GM18505 (cell line): ENCODE measurements at regions not wholly inside any gene's neighbourhood (a gene's known extent, or its start where the extent isn't known, plus 50 kb on each side); places are given as distances from the start of the nearest gene placed in this dataset.

Experiments used
- ATAC-seq: cut with Tn5 transposase; IDR thresholded peaks from one replicate; pipeline ENCODE4 v1.9.1; 2021; ENCODE audit not compliant: unreplicated experiment
- POLR2A ChIP-seq: IDR thresholded peaks from 4 replicates; pipeline ENCODE4 v1.6.1; 2011; ENCODE audit warnings: borderline replicate concordance; ENCODE audit not compliant: insufficient read depth, insufficient read length; ENCODE audit errors: extremely low read depth

DNA sequence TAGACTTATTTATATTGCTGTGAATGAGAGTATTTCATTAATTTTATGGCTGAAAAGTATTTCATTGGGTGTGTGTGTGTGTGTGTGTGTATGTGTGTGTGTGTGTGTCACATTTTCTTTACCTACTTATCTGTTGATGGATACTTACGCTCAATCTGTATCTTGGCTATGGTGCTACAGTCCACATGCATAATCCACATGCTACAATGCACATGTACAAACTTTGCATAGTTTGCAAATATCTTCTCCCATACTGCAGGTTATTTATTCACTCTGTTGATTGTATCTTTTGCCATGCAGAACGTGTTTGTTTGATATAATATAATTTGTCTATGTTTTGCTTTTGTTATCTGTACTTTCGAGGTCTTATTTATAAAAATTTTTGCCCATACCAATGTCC, 167.8 kb downstream of the RAB28 start:
- no peak for TF ChIP-seq POLR2A
- no peak for ATAC-seq

DNA sequence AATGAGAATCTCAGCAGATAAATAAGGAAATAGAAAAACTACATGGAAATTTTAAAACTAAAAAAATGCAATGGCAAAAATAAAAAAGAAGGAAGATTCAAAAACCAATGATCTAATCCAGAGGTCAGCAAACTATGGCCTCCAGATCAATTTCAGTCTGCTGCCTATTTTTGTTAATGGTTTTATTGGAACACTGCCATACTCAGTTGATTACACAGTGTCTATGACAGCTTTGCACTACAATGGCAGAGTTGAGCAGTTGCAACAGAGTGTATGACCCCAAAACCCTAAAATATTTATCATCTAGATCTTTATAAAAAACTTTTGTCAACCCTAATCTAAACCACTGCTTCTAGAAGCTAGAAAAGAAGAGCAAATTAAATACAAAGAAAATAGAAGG, 170.3 kb downstream of the RAB28 start:
- no peak for ATAC-seq

GRCh38 chr4:13312264-13312663, 171.9 kb downstream of the RAB28 start:
- ATAC-seq: no peak
- no peak for TF ChIP-seq POLR2A

More for the DNA sequence above, 170.3 kb downstream of the RAB28 start:
- no peak for TF ChIP-seq POLR2A

- no peak for TF ChIP-seq POLR2A
- no peak for ATAC-seq
Observed at GRCh38 chr4:13309751-13310150, 174.4 kb downstream of the RAB28 start.

- ATAC-seq: no peak
- TF ChIP-seq POLR2A: no peak
Observed at GRCh38 chr4:13306356-13306755, 177.8 kb downstream of the RAB28 start.

DNA sequence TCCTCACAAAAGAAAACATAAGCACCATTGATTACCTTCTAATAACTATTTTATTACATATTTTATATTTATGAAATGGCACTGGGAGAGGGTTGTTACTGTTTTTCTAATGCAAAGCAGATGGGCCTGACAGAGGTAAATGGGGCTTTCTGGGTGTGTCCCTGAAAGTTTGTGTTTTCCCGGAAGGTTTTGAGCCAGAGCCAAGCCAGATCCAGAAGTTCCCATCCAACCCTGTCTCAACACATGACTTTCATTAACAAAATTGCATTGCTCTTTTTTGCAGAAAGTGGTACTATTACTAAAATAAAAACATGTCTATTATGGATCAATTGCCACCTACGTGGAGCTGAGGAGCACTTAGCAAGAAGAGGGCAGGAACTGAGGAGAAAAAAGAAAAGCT, 181.3 kb downstream of the RAB28 start:
- no peak for ATAC-seq
- TF ChIP-seq POLR2A: no peak

GRCh38 chr4:13299343-13299742, 184.8 kb downstream of the RAB28 start:
- no peak for TF ChIP-seq POLR2A
- no peak for ATAC-seq

DNA sequence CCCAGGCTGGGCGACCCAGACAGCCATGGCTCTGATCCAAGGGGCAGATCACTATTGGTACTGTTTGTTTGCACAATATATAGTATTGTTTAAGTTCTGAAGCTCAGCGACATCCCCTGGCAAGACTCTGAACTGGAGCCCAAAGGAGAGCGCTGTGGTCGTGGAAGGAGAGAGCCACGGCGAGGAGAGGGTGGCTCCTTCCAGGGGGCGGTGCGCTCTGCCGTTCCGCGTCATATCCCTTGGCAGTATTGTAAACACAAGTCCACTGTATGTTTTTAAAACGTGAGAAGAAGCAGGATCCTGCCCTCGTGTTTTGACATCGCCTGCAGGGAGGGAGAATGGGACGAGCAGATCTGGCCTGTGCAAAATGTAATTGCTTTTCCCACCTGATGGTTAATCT, 185.5 kb downstream of the RAB28 start:
- no peak for TF ChIP-seq POLR2A
- no peak for ATAC-seq

DNA sequence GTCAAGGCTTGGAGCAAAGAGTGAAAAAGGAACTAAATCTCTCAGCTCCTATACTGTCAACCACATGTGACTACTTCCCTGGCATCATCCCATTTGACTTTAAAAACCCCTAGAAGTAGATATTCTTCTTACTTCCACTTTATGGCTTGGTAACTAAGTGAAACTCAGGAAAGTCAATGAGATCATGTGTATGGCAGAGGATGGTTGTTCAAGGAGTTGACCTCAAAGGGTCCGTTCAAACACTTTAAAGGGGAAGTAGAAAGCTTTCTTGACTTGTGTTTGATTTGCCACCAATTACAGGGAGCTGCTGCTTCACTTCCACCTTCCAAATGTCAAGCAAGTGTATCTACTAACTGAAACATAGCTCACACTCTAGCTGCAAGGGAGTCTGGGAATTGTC, 187.2 kb downstream of the RAB28 start:
- TF ChIP-seq POLR2A: no peak
- no peak for ATAC-seq

DNA sequence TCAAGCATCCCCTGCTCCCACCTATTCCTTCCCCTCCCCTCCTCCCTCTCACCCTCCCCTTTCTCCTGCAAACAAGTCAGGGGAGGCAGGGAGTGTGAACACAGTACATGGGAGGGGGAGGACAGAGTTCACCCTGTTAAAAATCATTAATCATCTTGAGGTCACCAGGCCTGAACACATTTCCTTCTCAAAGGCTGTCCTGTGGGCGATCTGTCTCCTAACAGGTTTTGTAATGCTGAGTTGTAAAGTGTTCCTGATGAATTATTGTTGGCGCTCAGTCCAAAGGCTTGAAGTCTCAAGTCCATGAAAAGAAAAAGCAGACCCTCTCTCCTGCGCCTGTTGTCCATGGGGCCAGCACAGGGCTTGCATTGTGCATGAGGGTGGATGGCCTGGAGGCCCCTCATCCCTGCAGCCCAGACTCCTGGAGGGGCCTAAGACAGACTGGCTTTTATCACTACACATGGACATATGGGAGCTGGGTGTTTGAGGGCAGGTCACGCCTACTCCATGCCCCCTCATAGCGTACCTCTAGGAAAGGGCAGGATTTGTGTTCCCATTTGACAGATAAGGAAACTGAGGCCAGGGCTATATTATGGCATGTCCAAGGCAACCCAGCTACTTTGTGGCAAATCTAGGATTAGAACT, 189.1 kb downstream of the RAB28 start:
- no peak for ATAC-seq
- no peak for TF ChIP-seq POLR2A

DNA sequence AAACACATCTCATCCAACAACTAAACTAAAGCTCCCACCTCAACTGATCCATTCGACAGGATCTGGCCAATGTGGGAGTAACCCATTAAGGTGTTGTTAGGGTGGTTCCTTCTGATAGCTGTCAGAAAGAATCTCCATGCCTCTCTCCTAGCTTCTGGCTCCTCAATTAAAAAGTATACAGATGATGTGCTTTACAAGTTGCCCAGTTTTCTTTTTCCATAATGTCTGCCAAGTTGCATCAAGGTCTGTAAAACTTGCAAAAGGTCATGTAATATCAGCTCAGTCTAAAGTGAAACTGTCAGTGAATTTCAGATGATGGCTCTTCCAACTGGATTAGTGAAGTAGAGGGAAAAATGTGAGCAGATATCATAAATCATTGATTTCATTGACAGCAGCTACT, 191.8 kb downstream of the RAB28 start:
- no peak for TF ChIP-seq POLR2A
- ATAC-seq: no peak

DNA sequence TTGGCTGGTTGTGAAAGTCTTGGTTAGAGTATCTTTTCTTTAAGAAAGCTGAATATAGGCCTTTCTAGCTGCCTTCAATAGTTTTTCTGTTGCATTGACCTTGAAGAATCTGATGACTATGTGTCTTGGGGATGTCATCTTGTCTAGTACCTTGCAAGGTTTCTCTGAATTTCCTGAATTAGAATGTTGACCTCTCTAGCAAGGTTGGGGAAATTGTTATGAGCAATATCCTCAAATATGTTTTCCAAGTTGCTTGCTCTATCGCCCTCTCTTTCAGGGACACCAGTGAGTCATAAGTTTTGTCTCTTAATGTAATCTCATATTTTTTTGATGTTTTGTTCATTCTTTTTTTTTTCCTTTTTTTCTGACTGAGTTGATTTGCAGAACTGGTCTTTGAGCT, 194.7 kb downstream of the RAB28 start:
- no peak for ATAC-seq
- TF ChIP-seq POLR2A: no peak

GRCh38 chr4:13285336-13285735, 198.8 kb downstream of the RAB28 start:
- no peak for TF ChIP-seq POLR2A
- ATAC-seq: no peak

DNA sequence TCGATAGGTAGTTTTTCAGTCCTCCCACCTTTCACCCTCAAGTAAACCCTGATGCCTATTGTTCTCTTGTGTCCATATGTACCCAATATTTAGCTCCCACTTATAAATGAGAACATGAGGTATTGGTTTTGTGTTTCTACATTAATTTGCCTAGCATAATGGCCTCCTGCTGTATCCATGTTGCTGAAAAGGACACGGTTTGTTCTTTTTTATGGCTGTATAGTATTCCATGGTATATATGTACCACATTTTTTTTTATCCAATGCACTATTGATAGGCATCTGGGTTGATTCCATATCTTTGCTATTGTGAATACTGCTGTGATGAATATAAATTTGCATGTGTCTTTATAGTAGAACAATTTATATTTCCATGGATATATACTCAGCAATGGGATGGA, 199.2 kb downstream of the RAB28 start:
- ATAC-seq: no peak
- TF ChIP-seq POLR2A: no peak

- ATAC-seq: no peak
- TF ChIP-seq POLR2A: no peak
Observed at GRCh38 chr4:13276357-13276756, 207.8 kb downstream of the RAB28 start.
